NCI-H82 treated with DMSO at 0.1 percent for 48 hours (cell line): ENCODE measurements at regions not wholly inside any gene's neighbourhood (a gene's known extent, or its start where the extent isn't known, plus 50 kb on each side); places are given as distances from the start of the nearest gene placed in this dataset.
"Not testable (repeated sequence)": the region's sequence is repeated elsewhere in the genome, so short reads cannot be mapped to it uniquely, and the experiment has no call there.

ENCODE experiments used
- DNase-seq: peaks from one replicate; lab custom pipeline; 2025; ENCODE audit not compliant: unreplicated experiment; lab: John Stamatoyannopoulos, UW

DNA sequence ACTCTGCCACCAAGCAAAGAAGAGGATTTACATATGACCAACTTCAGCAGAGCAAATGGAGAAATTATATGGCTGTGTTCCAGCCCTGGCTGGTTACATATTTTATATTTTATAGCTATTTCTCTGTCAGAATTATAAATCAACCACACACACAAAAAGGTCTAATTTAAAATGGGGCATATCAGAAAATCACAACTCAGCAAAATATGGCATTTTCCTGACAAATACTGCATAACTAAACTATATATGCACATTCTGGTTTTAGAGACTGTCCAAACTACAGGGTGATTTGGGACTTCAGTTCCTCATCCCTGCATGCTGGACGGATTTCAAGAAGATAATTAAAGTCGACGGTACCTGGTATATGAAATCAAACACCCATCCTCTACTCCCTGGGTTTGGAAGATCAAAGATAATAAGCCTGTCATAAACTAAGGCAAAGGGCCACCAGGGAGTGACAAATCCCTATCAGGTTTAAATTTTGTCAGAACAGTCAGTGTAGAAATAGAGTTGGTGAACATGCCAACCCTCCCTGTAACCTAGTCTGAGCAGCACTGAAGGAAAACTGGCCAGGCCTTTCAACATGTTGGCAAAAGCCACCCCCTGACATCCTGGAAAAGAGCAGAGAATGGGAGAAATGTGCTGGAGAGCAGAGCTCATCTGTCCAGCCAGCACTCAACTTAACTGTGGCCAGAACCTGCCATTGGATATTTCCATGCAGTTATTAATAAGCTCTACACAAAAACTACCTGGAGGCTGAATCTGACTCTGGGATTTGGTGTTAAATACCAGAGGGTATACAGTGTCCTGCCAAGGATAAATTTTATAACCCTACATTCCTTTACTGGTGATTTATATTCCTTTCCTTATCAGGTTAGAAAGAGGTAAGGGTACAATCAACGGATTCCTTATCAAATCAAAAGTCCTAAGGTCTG, 235.7 kb downstream of the ENC1 start:
- no peak for DNase-seq

DNA sequence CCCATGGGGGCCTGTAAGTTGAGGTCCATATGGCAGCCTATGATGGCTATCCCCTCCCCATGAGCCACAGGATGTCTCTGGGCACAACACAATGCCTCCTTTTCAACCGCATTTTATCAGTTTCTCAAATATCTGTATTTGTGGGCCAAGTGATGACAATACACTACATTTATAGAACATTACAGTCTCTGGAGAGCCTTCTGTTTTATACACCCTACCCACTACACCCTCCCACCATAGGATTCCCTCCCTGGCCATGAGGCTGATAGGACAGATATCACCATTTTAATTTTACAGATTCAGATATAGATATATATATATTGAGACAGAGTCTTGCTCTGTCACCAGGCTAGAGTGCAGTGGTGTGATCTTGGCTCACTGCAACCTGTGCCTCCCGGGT, 236.8 kb downstream of the ENC1 start:
- DNase-seq: no peak

DNA sequence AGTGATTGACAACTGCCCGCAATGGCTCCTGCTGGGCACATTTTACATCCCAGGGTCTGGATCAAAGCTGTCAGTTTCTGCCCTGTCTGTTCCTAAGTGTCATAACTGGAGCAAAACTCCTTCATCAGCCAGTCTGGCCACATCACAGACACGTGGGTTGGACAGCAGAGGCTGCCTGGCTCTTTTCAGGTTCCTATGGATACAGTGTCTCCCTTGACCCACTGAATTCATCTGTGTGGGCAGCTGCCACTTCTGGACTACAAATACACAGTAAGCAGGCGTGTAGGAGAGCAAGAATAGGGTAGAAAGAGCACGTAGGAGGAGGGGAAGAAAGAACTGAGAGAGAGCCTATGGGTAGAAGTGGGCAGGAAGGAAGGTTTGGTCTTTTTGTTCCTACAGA, 238.0 kb downstream of the ENC1 start:
- DNase-seq: no peak

DNA sequence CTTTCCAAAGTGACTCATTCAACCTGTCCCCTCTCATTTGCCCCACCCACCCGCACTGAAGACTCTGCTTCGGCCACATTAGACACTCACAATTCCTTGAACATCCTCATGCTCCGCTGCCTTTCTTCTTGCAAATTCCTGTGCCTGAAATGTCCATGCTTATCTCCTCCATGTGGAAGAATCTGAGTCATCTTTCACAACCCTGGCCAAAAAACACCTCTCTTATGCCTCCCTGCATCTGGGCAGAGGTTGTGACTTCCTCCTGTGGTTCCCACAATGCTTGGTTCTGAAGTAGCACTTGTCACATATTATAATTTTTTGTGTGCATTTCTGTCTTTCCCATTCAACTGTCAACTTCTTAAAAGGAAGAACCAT, 238.6 kb downstream of the ENC1 start:
- DNase-seq: no peak

DNA sequence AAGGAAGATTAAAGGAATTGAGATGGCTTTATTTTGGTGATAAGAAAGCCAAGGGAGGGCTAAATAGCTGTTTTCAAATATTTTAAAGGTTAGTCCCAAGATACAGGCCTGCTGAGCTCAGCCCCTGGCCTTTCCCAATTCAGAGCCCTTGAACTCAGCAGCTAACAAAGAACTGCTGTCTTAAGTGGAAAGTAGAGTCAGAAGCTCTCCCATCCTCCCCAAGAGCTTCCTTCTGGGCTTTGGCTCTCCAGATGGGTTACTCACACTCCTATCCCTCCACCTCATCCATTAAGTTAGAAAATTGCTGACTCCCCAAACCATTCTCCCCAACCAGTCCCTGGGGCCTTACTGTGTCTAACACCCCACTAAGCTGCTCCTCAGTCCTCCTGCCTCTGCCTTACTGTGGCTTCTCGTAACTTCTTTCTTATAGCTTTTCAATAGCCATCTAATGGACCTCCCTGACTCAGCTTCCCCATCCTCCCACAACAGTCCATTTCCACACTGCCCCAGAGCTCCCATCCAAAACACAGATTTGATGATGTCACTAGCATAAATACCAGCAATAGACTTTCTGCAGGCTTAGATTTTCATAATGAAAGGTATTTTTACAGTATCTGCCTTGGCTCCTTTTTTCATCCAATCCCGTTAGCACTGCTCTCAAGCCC, 239.1 kb downstream of the ENC1 start:
- no peak for DNase-seq

DNA sequence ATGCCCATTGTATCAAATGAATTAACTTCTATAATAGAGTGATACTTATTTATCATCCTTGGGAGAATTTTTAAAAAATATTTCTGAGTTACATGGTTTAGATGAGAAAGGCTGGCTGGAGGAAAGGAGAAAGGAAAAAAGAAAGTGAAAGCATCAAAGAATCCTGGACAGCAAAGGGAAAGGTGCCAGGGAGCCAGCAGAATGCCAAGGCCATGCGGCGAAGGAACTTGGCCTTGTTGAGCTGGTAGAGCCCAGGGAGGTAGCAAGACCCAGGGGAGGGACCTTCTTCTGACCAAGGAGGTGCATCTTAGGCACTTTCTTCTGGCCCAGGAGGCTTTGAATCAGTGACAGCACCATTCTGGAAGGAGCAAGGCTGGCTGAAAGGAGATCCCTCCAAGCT, 240.5 kb downstream of the ENC1 start:
- no peak for DNase-seq

DNA sequence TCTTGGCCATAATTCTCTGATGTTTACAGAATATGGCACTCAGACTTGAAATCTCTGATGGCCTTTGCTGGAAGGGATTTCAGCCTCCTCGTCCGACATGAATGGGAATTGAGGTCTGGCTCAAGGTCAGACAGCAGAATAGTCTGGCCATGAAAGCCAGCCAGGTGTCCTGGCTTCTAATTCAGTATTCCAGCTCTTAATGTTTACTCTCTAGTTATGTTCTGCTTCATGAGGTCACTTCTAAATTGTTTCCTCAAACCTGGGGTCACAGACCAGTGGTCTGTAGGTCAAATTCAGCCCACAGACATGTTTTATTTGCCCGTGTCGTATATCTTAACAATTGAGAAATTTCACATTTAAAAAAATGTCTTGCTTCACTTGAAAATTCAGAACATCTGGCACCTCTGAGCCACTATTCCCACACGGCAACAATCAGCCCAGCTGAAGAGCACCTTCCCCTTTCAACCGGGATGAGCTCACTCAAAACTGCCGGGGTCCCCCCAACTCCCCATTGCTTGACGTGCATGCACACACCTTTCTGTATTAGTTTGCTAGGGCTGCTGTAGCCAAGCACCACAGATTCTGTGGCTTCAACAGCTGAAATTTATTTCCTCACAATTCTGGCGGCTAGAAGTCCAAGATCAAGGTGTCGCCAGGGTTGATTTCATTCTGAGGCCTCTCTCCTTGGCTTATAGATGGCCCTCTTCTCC, 243.5 kb downstream of the ENC1 start:
- no peak for DNase-seq

DNA sequence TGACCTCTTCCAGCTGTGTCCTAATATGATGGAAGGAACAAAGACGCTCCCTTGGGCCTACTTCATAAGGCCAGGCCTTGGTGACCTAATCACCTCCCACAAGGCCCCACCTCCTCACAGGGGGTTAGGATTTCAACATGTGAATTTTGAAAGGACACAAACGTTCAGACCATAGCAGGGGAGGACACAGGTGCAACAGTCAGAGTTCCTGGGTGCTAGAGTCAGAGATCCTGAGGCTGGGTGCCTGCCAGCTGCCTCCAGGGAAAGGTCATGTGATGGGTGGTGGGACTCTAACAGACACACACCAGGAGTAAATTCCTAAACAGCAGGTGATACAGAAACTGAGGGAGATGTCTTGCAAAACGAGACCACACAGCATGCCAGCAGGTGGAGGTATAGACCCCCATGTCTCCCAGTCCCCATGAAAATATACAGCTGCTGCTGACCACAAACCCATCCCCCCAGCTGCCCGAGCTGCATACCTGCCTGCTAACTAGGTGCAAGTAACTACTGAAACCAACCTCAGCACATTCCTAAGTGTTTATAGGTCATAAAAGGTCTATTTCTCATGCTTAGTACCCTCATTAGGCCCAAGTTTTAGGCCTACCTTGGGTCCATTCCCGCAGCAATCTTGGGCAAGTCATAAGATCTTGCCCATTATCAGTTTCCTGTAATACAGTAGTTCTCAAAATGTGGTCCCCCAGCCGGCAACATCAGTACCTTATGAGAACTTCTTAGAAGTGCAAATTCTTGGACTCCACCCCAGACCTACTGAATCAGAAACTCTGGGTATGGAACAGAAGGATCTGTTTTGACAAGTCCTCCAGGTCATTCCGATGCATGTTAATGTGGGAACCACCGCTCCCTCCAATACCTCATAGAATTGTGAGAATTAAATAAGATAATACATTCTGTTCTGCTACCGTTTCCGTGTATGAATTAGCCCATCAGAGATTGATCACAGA, 245.3 kb downstream of the ENC1 start:
- DNase-seq: no peak

DNA sequence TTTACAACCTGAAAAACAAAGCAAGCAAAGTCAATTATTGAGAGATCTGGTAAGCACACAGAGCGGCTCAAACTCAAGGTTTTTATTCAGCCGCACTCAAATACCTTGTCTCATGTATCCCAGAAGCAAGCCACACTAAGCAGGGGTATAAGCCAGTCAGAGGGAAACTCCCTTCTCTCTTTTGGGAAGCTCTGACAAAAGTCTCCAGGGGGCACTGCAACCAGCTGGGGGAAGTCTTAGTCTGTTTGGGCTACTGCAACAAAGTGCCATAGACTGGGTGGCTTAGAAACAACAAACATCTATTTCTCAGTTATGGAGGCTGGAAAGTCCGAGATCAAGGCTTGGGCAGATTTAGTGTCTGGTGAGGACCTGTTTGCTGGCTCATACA, 246.0 kb downstream of the ENC1 start:
- DNase-seq: no peak

DNA sequence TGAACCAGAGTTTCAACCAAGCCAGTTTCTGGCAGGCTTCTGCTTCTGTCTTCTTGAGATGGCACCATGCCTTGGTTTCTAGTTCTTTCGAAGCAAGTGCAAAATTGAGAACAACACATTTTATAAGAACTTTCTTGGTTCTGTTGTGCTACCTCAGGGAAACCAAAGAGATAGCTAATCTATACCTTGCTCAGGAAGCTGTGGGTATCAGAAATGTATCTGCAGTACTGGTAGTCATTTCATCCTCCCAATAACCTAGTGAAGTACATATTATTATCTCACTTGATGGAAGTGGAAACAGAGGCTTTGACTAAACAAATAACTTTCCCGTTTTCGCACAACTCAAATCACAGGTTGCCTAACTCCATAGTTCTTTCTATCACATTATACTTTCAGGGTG, 246.6 kb downstream of the ENC1 start:
- DNase-seq: no peak

DNA sequence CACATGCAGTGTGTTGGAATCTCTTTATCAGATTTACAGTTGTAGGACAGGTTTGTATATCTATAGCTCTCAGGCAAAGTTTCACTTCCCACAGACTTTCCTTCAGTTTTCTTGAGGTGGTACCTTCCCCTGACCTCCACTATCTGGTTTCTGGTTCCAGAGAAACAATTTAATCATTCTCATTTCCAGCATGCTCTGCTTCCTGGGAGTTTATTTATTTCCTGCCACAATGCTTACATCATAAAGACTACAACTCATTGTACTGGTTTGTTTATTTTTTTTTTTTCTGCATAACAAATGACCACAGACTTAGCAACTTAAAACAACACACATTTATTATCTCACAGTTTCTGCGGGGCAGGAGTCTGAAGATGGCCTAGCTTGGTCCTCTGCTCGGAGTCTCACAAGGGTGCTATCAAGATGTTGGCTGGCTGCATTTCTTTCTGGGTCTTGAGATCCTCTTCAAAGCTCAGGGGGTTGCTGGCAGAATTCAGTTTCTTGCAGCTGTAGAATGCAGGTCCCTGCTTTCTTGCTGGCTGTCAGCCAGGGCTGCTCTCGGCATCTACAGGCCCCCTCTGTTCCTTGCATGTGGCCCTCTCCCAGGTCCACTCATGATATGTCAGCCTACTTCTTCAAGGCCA, 247.7 kb downstream of the ENC1 start:
- DNase-seq: no peak

DNA sequence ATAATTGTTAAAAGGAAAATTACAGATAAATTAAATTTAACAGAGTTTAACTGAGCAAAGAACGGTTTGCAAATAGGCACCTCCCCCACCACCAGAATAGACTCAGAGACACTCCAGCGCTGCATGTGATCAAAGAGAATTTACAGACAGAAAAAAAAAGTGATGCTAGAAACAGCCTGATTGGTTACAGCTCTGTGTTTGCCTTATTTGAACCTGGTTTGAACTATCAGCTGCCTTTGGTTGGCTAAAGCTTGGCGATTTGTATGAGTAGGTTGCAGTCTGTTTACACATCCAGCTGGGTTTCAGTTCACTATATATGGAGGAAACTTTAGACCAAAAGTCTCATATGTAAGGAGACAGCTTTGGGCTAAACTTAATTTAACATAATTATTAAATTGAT, 249.1 kb downstream of the ENC1 start:
- no peak for DNase-seq

DNA sequence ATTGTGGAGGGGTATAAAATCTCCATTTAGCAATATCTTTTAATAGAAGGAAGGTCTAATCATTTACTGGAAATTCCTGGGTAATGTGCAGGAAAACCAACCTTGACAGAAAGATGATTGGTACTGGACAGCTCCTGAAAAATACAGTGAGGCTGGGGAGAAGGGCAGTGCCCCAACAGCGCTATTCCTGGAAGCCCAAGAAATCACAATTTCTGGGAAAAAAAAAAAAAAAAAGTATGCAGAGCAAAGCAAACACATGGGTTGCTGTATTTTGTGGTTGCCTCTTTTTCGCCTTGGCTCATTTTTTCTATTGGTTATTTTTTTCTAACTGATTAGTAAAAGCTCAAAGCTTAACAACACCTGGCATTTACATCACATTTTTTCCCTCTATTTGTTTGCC, 249.7 kb downstream of the ENC1 start:
- no peak for DNase-seq

DNA sequence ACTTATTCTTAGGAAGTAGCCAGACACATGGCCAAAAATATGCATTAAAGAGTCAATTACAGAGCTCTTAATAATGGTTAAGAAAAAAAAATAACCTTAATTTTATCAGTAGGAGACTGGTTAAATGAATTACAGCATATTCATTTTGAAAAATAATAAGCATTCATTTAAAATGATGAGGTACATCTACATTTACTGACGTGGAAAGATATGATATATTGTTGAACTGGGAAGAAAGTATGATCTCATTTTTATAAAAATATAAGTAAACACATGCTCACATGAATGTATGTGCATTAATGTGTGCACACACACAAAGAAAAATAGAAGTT, 250.3 kb downstream of the ENC1 start:
- no peak for DNase-seq

DNA sequence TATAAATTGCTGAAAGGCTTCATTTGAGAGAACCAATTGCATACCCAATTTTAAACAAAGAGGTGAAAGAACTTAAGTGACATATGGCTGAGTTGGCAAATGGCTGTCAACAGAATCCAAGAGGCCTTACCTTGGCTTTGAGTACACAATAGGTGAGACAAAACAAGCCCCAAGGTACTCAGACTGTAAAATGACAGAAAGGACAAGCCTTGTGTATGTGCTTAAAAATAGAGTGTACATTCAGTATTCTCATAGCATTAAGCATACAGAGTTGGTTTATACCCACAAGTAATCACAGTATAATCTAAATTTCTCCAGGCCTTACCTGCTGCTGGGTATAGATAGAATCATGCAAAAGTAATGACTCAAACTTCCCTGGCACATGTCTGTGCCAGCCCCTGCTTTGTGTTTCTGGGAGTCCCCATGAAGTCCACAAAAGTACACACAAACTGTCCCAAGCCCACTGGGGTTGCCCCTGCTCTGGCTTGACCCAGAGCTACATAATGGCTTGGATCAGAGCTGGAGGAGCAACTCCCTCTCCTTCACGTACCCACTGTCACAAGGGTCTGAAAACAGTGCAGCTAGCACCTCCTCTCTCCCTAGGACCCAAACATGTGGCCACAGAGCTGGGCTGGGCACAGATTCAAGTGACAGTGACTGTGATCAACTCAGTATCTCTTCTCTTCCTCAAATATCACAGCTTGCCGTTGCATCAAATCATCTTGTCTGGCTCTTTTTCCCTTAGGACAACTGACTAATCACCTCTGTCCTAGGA, 250.8 kb downstream of the ENC1 start:
- DNase-seq: no peak

DNA sequence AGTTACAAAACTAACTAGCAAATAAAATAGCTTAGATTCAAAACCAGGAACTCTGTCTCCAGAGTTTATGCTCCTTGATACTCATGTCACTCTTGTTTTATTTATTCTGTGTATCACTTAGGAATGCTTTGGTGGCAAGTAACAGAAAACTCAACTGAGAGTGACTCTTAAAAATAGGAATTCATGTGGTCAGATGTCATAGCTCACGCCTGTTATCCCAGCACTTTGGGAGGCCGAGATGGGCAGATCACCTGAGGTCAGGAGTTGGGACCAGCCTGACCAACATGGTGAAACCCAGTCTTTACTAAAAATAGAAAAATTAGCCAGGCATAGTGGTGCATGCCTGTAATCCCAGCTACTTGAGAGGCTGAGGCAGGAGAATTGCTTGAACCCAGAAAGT, 252.1 kb downstream of the ENC1 start:
- not testable (repeated sequence) for DNase-seq

DNA sequence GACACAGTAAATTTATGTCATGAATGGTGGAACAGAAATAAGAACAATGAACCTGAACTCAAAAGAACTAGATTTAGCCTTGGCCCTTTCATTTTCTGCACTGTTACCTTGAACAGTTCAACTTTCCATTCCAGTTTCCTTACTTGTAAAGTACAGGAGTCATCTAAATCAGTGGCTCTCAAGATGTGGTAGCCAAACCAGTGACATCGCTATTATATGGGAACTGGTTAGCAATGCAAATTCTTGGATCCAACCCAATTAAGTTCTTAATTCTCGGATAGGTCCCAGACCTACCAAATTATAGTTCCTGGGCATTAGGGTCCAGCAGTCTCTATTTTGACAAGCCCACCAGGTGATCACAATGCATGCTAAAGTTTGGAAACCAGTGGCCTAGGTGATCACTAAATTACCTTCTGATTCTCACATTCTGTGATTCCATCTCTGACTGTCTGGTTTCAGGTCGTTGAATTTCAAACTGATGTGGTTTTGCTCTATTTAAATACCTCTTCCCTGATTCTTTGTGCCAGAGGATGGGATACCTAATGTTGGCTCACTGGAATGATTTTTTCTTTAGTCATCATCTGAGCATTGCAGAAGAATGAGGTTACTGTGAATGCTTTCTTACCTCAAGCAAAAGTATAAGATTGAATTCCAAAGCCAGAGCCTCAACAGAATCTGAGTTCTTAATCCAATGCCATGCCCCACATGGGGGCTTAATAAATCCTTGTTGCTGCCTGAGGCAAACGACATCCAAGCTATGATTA, 253.8 kb downstream of the ENC1 start:
- DNase-seq: no peak

DNA sequence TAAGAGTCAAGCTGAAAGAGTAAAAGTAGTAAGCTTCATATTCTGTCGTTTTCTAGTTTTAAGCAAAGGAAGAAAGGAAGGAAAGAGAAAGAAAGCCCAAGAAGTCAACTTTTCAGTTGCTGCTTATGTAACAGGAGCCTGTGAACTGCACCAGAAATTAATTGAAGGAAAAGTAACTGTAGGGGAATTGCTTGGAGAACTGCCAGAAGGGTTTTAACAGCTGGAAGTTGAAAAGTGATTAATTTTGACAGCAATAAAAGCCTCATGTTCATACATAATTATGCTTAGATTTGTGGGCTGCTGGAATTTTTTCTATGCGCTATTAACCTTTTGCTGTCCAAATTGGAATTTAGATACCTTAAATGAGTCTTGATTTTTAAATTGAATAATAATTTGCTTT, 255.7 kb downstream of the ENC1 start:
- peak; percentile 30 for DNase-seq

DNA sequence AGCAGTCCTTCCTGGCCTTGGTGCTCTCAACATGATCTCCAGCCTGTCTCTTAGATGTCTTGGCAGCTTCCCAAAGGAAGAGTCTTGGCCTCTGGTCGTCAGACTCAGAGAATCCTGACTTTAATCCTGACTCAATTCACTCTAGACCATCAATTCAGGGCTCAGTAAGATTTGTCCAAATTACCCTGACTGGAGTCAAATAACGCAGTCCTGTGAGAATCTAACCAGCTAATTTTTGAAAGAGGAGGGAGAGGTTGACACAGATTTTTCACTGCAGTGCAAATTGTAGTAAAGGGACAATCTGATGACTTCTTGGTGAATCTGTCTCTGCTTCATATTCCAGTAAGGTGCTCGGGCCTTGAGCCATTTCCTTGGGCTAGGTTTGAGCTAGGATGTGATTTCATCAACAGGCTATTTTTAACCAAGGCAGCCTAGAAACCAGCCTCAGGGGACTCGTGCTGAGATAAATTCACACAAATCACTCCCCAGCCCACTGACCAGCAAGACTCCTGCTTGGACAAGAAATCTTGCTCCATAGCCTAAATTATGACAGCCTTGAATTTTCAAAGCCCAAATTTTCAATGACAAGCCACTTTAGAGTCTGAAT, 257.4 kb downstream of the ENC1 start:
- peak; percentile 53 for DNase-seq
